ENCODE measurements at regions not wholly inside any gene's neighbourhood (a gene's known extent, or its start where the extent isn't known, plus 50 kb on each side); places are given as distances from the start of the nearest gene placed in this dataset.
"Not testable (repeated sequence)": the region's sequence is repeated elsewhere in the genome, so short reads cannot be mapped to it uniquely, and the experiment has no call there.

DNA sequence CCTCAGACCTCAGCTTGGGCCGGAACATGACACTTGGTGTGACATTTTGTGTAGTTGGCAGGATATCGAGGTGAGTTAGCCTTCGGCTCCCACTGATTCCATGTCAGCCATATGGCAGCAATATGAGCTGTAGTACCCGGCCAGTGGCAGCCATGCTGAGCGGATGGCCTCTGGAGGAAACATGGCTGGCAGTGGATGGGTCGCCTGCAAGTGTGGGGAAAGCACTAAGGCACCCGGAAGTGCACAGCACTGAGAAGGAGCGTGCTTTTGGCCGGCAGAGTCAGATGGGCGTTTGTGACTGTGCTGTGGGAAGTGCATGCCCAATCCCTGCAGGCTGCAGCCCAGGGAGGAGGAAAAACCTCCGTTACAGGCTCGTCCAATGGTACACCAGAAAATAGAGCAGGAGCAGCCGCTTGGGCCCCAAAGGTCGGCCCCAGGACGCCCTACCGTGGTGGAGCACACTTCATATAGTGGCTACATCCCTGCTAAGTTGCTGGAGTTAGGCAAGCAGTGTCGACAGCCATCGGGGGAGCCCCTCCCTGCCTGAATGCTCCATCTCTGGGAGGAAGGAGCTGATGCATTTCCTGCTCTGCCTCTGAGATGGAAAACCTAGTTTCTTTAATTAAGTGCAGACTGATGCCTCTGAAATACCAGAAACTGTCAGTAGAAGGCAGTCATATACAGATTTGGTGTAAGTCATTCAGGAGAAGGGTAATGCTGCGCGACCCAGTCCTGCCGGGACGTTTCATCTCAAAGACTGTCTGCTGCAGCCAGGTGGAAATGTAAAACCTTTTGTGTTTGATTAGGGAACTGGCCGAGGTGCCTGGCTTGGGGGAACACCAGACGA is 2185.8 kb upstream of the ACO1 start:
- Histone ChIP-seq H3K4me1 (ENCODE audit: insufficient read depth, low read length) (no peaks in the 10 kb centered on the region), H3K9me3 (ENCODE audit: low read depth, low read length) (no peaks in the 10 kb centered on the region), H3K4me3 (ENCODE audit: low read length) (no peak overlapping the region), H3K27me3 (ENCODE audit: insufficient read depth, low read length) (no peaks in the 10 kb centered on the region)

DNA sequence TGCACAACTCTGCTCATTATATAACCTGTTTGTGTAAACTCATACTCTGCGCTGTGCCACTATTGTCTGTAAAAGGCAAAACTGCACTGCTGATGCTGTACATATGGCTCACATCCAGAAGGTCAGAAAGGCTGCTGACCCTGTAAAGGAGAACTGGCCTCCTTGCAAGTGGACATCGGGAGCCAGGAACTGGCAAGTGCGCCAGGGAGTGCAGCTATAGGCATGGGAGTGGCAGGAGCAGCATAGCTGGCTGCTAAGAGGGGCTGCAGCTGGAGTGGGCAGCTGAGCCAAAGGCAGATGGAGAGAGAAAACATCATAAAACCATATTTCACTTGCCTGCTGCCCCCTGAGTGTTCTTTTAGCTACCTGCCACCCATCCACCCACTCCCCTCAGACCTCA is 2183.4 kb upstream of the ACO1 start:
- Histone ChIP-seq H3K9me3 (ENCODE audit: low read depth, low read length) (no peaks in the 10 kb centered on the region), H3K4me3 (ENCODE audit: low read length) (no peak overlapping the region), H3K4me1 (ENCODE audit: insufficient read depth, low read length) (no peaks in the 10 kb centered on the region), H3K27me3 (ENCODE audit: insufficient read depth, low read length) (no peaks in the 10 kb centered on the region)

DNA sequence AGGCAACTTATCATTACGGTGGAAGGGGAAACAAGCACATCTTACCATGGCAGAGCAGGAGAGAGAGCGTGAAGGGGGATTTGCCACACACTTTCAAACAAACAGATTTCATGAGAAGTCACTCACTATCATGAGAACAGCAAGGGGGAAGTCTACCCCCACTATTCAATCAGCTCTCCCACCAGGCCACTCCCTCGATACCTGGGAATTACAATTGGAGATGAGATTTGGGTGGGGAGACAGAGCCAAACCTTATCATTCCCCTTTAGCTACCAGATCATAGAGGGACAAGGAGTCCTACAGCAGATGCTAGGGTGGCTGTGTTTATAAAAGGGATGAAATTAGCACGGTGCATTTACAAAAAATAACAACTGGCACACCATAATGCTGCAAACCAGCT is 2149.4 kb upstream of the ACO1 start:
- Histone ChIP-seq H3K4me1 (ENCODE audit: insufficient read depth, low read length) (no peaks in the 10 kb centered on the region), H3K4me3 (ENCODE audit: low read length) (no peak overlapping the region), H3K9me3 (ENCODE audit: low read depth, low read length) (no peaks in the 10 kb centered on the region), H3K27me3 (ENCODE audit: insufficient read depth, low read length) (no peaks in the 10 kb centered on the region)

DNA sequence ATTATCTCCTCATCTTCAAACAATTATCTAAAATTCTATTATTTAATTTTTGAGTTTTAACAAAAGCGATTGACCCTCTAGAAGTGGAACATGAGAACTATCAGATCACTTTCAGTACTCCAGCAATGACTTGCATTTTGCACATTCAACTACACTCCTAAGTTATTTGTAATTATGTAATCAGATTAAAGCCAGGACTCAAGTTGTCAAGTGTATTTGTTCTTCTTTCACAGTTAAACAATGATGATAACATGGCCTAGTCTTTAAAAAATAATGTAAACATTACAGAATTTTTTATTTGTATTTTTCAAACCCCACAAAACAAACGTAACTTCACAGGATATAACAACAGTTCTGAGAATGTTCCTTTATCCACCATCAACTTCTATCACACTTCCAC is 2148.9 kb upstream of the ACO1 start:
- Histone ChIP-seq H3K4me3 (ENCODE audit: low read length) (no peak overlapping the region), H3K9me3 (ENCODE audit: low read depth, low read length) (no peaks in the 10 kb centered on the region), H3K27me3 (ENCODE audit: insufficient read depth, low read length) (no peaks in the 10 kb centered on the region), H3K4me1 (ENCODE audit: insufficient read depth, low read length) (no peaks in the 10 kb centered on the region)

DNA sequence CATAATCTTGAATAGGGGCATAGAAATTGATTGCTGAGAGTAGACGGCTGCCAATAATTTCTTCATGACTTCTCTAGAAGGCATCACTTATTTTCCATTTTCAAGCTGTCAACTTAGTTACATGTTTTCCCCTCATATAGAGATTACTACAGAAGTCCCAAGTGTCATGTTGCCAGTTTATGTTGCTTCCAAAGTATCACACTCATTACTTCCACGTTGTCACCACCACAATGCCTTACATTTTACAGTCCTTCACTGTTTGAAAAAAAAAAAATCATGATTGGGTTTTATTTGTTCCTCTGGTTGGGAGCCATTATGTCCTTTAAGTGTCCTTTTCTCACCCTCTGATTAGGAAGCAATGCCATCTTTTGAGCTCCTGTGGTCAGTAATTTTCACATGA is 2144.6 kb upstream of the ACO1 start:
- Histone ChIP-seq H3K27me3 (ENCODE audit: insufficient read depth, low read length) (no peaks in the 10 kb centered on the region), H3K4me1 (ENCODE audit: insufficient read depth, low read length) (no peaks in the 10 kb centered on the region), H3K9me3 (ENCODE audit: low read depth, low read length) (no peaks in the 10 kb centered on the region), H3K4me3 (ENCODE audit: low read length) (no peak overlapping the region)

DNA sequence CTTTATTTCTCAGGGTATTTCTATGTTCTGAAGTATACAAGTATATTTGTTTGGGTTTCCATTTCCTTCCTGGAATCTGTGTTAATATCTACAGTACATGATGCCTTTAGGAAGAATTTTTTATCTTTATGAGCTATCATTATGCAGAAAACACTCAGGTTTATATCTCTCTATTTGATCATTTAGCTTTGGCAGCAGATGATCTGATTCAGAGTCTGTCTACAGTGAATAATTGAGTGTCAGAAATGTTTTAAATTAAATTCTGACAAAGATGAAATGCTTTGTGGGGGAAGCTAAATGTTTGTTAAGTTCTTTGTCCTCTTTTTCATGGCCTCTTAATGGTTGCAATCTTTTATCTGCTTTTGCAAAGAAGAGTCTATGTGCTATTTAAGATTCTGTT is 2141.0 kb upstream of the ACO1 start:
- Histone ChIP-seq H3K27me3 (ENCODE audit: insufficient read depth, low read length) (no peaks in the 10 kb centered on the region), H3K4me3 (ENCODE audit: low read length) (no peak overlapping the region), H3K4me1 (ENCODE audit: insufficient read depth, low read length) (no peaks in the 10 kb centered on the region)

DNA sequence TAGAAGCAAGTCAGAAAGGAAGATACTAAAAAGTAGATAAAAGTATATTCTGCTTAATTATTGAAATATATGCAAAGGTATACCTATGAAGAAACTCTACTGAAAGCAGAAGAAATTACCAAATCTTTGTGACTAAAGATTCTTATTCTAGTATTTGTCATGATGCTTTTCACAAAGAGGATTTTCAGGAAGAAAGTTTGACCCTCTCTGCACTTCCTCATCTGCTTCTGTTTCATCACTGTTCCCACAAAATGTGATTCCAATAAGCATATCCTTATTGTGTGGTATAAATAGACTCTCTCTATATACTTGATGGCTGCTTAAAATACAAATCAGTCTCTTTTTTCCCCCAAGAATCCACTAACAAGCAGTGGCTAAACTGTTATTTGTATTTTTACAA is 2139.6 kb upstream of the ACO1 start:
- Histone ChIP-seq H3K27me3 (ENCODE audit: insufficient read depth, low read length) (no peaks in the 10 kb centered on the region), H3K4me3 (ENCODE audit: low read length) (no peak overlapping the region), H3K4me1 (ENCODE audit: insufficient read depth, low read length) (no peaks in the 10 kb centered on the region), H3K9me3 (ENCODE audit: low read depth, low read length) (no peaks in the 10 kb centered on the region)

More for the DNA sequence above, 2141.0 kb upstream of the ACO1 start:
- H3K9me3 ChIP-seq (ENCODE audit: low read depth, low read length): no peaks in the 10 kb centered on the region

DNA sequence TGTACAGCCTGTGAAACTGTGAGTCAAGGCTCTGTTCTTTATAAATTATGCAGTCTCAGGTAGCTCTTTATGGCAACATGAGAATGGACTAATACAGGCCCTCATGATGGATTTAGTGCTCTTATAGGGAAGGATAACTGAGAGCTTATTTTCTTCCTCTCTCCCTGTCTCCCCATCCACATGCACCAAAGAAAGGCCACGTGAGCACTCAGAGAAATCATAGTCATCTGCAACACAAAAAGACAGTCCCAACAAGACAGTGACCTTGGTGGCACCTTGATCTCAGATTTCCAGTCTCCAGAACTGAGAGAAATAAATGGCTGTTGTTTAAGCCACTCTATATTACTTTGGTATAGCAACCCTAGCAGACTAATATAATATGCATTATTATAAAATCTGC is 2133.6 kb upstream of the ACO1 start:
- Histone ChIP-seq H3K4me1 (ENCODE audit: insufficient read depth, low read length) (no peaks in the 10 kb centered on the region), H3K4me3 (ENCODE audit: low read length) (no peak overlapping the region), H3K9me3 (ENCODE audit: low read depth, low read length) (no peaks in the 10 kb centered on the region), H3K27me3 (ENCODE audit: insufficient read depth, low read length) (no peaks in the 10 kb centered on the region)

DNA sequence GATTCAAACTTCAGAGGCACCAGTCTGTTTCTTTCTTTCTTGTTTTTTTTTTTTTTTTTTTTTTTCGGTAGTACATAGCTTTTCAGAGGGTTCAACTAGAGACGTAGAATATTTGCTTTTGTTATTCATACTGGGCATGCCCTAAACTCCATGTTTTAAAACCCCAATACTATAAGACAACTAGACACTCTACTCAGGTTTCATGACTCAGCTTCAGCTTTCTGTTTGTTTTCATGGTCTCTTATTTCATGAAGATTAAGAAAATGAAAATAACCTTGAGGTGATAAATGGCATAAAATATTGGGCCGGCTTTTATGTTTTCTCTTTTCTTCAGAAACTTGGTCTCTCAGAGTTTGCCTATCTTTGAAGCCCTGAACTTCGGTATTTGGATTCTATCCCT is 2126.3 kb upstream of the ACO1 start:
- H3K9me3 ChIP-seq (ENCODE audit: low read depth, low read length): no peaks in the 10 kb centered on the region
- H3K27me3 ChIP-seq (ENCODE audit: insufficient read depth, low read length): no peaks in the 10 kb centered on the region
- no peak overlapping the region for H3K4me3 ChIP-seq (ENCODE audit: low read length)
- no peaks in the 10 kb centered on the region for H3K4me1 ChIP-seq (ENCODE audit: insufficient read depth, low read length)

DNA sequence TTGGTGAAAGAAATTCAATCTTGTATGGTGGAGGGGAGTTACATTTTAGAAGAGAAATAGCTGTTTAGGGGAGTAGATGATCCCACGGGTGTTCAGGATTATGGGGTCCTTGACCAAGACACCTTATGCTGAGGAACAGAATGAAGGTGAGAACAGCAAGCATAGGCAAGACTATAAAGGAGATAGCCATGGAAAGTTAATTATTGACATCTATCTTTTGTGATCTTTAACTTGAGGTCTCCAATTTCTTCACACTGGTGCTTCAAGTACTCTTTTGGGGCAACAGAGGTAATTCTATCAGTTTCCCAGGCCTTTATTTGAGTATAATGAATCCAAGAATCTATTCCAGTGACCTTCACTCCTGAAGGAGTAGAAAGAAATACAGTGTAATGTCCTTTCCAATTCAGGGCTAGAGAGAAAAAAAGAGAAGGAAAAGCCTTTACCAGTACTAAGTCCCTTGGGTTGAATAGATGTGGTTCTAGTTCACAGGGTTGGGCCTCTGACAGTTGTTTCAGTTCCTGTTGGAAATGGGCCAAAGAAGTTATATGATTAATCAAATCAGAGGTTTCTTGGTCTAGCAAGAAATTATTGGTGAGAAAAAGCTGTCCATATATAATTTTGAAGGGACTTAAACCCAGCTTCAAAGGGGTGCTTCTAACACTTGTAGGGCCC is 2104.1 kb upstream of the ACO1 start:
- H3K4me3 ChIP-seq (ENCODE audit: low read length): no peak overlapping the region
- no peaks in the 10 kb centered on the region for H3K4me1 ChIP-seq (ENCODE audit: insufficient read depth, low read length)
- no peaks in the 10 kb centered on the region for H3K27me3 ChIP-seq (ENCODE audit: insufficient read depth, low read length)
- H3K9me3 ChIP-seq (ENCODE audit: low read depth, low read length): no peaks in the 10 kb centered on the region

DNA sequence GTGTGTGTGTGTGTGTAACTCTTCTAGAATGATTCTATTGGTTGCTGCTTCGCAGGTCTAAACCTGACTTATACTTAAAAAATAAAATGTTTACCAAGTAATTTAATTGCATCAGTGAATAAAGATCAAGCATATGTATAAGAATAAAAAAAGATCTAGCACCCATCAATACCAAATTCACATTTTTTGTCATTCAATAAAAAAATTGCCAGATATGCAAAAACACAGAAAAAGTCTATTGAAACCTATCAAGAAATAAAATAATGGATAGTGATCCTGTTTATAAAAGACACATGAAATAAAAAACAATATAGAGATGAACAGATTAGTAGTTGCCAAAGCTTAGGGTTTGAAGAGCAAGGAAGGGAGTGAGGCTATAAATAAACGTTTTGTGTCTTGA is 2095.0 kb upstream of the ACO1 start:
- H3K9me3 ChIP-seq (ENCODE audit: low read depth, low read length): no peaks in the 10 kb centered on the region
- H3K27me3 ChIP-seq (ENCODE audit: insufficient read depth, low read length): no peaks in the 10 kb centered on the region
- H3K4me1 ChIP-seq (ENCODE audit: insufficient read depth, low read length): no peaks in the 10 kb centered on the region
- no peak overlapping the region for H3K4me3 ChIP-seq (ENCODE audit: low read length)

DNA sequence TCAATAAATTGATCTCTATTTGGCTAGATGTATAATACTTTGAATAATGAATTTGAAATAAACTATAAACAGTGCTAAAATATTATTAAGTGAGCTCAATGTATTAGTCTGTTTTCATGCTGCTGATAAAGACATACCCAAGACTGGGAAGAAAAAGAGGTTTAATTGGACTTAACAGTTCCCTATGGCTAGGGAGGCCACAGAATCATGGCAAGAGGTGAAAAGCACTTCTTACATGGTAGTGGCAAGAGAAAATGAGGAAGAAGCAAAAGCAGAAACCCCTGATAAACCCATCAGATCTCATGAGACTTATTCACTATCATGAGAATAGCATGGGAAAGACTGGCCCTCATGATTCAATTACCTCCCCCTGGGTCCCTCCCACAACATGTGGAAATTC is 2092.4 kb upstream of the ACO1 start:
- H3K27me3 ChIP-seq (ENCODE audit: insufficient read depth, low read length); H3K4me1 ChIP-seq (ENCODE audit: insufficient read depth, low read length); H3K4me3 ChIP-seq (ENCODE audit: low read length); H3K9me3 ChIP-seq (ENCODE audit: low read depth, low read length): not testable (repeated sequence)

DNA sequence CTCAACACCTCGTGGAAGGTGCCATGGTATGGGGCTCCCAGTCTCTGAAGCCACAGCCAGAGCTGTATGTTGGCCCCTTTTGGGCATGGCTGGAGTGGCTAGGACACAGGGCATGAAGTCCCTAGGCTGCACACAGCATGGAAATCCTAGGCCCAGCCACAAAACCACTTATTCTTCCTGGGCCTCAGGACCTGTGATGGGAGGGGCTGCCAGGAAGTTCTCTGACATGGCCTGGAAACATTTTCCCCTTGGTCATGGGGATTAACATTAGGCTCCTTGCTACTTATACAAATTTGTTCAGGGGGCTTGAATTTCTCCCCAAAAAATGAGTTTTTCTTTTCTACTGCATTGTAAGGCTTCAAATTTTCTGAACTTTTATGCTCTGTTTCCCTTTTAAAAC is 2091.2 kb upstream of the ACO1 start:
- H3K9me3 ChIP-seq (ENCODE audit: low read depth, low read length): no peaks in the 10 kb centered on the region
- H3K4me3 ChIP-seq (ENCODE audit: low read length): no peak overlapping the region
- H3K4me1 ChIP-seq (ENCODE audit: insufficient read depth, low read length): no peaks in the 10 kb centered on the region
- H3K27me3 ChIP-seq (ENCODE audit: insufficient read depth, low read length): no peaks in the 10 kb centered on the region

DNA sequence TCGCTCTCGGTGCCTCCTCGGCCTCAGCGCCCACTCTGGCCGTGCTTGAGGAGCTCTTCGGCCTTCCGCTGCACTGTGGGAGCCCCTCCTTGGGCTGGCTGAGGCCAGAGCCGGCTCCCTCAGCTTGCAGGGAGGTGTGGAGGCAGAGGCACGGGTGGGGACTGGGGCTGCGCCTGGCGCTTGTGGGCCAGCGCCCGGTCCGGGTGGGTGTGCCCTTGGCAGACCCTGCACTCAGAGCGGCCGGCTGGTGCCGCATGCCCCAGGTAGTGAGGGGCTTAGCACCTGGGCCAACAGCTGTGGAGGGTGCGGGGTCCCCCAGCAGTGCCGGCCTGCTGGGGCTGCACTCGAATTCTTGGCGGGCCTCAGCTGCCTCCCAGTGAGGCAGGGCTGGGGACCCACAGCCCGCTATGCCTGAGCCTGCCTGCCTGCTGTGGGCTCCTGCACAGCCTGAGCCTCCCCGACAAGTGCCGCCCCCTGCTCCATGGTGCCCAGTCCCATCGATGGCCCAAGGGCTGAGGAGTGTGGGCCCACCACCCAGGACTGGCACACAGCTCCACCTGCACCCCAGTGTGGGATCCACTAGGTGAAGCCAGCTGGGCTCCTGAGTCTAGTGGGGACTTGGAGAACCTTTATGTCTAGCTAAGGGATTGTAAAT is 2085.2 kb upstream of the ACO1 start:
- H3K9me3 ChIP-seq (ENCODE audit: low read depth, low read length): no peaks in the 10 kb centered on the region
- no peaks in the 10 kb centered on the region for H3K27me3 ChIP-seq (ENCODE audit: insufficient read depth, low read length)
- no peak overlapping the region for H3K4me3 ChIP-seq (ENCODE audit: low read length)
- peaks cover 12% of the 10 kb centered on the region for H3K4me1 ChIP-seq (ENCODE audit: insufficient read depth, low read length)

DNA sequence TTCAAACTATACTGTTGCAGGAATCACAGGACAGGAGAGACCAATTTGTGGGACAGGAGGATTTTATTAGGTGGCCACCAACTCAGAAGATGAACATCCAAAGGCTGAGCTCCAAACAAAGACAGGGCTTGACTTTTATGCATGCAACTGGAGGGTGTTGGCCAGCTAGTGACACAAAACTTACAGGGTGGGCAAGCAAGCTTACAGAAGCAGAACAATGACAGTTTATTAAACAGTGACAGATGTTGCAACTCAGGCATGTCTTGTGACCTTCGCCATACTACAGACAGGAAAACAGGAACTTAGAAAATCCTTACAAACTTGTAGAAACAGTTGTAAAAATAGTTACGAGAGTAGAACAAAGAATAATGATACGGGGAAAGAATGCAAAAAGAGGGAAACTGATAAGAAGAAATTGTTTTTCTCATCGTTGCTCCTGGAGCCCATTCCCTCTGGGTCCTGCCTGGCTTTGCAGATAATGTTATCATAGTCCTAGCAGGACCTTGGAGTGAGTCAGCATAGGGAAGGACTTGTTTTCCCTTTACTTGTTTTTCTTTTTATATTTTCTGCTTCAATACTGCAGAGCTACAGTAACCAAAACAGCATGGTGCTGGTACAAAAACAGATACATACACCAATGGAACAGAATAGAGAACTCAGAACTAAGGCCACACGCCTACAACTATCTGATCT is 2083.0 kb upstream of the ACO1 start:
- no peaks in the 10 kb centered on the region for H3K9me3 ChIP-seq (ENCODE audit: low read depth, low read length)
- no peak overlapping the region for H3K4me3 ChIP-seq (ENCODE audit: low read length)
- peaks cover 12% of the 10 kb centered on the region for H3K4me1 ChIP-seq (ENCODE audit: insufficient read depth, low read length)
- H3K27me3 ChIP-seq (ENCODE audit: insufficient read depth, low read length): no peaks in the 10 kb centered on the region
